NCI-H1417 treated with DMSO at 0.1 percent for 48 hours (cell line): ENCODE measurements at regions not wholly inside any gene's neighbourhood (a gene's known extent, or its start where the extent isn't known, plus 50 kb on each side); places are given as distances from the start of the nearest gene placed in this dataset.

Experiments
- DNase-seq: peaks from one replicate; lab custom pipeline; 2025; lab: John Stamatoyannopoulos, UW

- no peak for DNase-seq
These were observed 134.8 kb upstream of the NAMPT start for GRCh38 chr7:106419455-106420182.

- DNase-seq: no peak
These were observed 133.7 kb upstream of the NAMPT start for GRCh38 chr7:106418526-106418925.

- DNase-seq: no peak
These were observed 133.3 kb upstream of the NAMPT start for GRCh38 chr7:106418094-106418493.

GRCh38 chr7:106417273-106417902, 132.6 kb upstream of the NAMPT start:
- no peak for DNase-seq

GRCh38 chr7:106416430-106416829, 131.6 kb upstream of the NAMPT start:
- no peak for DNase-seq

GRCh38 chr7:106415433-106415832, 130.7 kb upstream of the NAMPT start:
- no peak for DNase-seq

- DNase-seq: no peak
These were observed 128.7 kb upstream of the NAMPT start for GRCh38 chr7:106413446-106413845.

- DNase-seq: no peak
These were observed 120.9 kb upstream of the NAMPT start for GRCh38 chr7:106405697-106406141.

- DNase-seq: no peak
These were observed 118.1 kb upstream of the NAMPT start for GRCh38 chr7:106402898-106403297.

GRCh38 chr7:106400923-106401322, 116.1 kb upstream of the NAMPT start:
- DNase-seq: no peak

GRCh38 chr7:106398786-106399185, 114.0 kb upstream of the NAMPT start:
- no peak for DNase-seq

- DNase-seq: no peak
These were observed 113.2 kb upstream of the NAMPT start for GRCh38 chr7:106397994-106398393.

GRCh38 chr7:106394526-106394925, 109.7 kb upstream of the NAMPT start:
- DNase-seq: no peak

- no peak for DNase-seq
These were observed 108.9 kb upstream of the NAMPT start for GRCh38 chr7:106393564-106394251.

GRCh38 chr7:106392590-106392989, 107.8 kb upstream of the NAMPT start:
- no peak for DNase-seq

- DNase-seq: no peak
These were observed 107.4 kb upstream of the NAMPT start for GRCh38 chr7:106392144-106392543.

GRCh38 chr7:106386958-106387357, 102.2 kb upstream of the NAMPT start:
- DNase-seq: no peak

GRCh38 chr7:106384373-106384772, 99.6 kb upstream of the NAMPT start:
- DNase-seq: no peak

GRCh38 chr7:106382929-106383328, 98.1 kb upstream of the NAMPT start:
- DNase-seq: no peak

GRCh38 chr7:106382129-106382528, 97.3 kb upstream of the NAMPT start:
- DNase-seq: no peak

GRCh38 chr7:106381252-106381651, 96.5 kb upstream of the NAMPT start:
- no peak for DNase-seq

GRCh38 chr7:106377847-106378361, 93.1 kb upstream of the NAMPT start:
- no peak for DNase-seq
